Stimulated activated CD8-positive, alpha-beta memory T cell treated with anti-CD3 and anti-CD28 coated beads, Interleukin-4, amount 100 ng/mL, for 1 hour (primary cell): ENCODE measurements at regions not wholly inside any gene's neighbourhood (a gene's known extent, or its start where the extent isn't known, plus 50 kb on each side); places are given as distances from the start of the nearest gene placed in this dataset.

Source experiments
- DNase-seq, 2 donors: peaks; one replicate each; pipeline ENCODE4 v3.0.0-alpha.2; 2020; ENCODE audit warnings: low read depth in 2 of 2, low spot score in 1 of 2

DNA sequence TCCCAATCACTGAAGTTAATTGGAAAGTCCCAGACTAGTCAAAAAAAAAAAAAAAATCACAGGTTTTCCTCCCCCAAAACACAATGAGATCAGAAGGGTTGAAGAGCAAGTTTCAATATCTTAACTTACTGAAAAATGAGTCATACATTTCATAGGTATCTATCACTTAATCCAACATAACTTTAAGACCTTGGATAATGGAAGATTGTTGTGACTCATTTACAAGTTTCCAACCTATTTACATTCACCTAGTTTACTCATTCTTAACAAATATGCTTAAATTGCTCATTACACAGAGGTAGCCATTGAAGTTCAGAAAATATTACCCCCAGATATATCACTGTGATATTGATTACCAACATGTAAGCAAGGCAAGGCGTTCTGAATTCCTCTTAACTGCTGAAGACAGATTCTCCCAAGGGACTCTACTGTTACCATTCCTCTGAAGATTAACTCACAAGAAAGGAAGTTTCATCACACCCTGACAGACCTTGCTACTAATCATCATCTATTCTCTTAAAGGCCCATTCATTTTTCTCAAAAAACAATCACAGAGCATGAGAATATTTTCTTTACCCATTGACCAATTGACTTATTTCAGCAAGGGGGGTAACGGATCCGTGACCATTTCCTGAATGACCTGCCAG is 563.8 kb downstream of the TLE1 start:
- no peak for DNase-seq

DNA sequence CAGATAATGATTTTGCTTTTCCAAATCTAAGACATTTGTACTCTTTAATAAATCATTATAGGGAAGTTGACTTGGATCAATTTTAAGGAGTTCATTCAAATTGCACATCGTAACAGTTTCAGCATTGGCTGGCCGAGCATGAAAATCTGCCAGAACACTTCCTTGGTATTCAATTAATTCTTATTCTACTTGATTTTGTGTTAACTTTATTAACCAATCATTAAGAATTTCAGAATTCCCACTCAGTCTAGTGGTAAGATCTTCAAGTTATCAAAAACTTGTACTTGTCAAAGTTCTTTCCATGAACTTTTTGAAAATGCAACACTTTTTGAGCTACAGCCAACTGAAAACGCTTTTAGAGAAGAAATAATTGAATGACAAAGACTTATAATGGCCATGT is 565.8 kb downstream of the TLE1 start:
- no peak for DNase-seq

DNA sequence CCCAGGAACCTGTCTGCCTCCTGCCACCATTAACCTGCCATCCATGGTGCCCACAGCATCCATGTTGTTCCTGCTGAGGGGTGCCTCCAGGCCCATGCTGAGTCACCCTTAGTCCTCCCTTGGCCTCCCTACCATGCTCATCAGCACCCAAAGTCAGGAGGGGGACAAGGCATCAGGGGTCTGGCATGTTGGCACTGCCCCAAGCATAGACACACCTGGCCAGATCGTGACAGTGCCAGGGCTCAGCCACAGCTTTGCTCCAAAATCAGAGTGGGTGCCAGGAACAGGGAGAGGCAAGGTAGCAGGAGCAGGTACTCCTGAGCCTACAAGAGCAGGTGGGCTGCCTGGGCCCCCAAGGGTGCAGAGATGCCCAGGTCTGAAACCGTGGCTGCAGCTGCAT is 566.6 kb downstream of the TLE1 start:
- no peak for DNase-seq

DNA sequence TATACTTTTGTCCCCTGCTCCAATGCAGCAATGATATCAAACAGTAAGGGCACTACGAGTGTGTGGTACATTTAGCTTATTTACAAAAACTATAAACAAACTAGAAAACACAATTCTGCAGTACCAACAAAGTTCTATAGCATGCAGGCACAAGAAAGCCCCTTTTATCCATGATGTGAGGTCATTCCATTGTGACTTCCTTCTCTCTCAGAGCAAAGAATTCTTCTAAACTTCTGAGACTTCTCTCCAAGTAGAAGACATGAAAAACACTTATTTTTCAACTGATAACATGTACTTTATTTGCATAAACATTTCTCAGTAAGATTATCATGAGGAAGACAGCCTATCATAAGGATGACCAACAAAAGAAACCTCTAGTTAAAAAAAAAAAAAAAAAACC is 569.8 kb downstream of the TLE1 start:
- DNase-seq = no peak

DNA sequence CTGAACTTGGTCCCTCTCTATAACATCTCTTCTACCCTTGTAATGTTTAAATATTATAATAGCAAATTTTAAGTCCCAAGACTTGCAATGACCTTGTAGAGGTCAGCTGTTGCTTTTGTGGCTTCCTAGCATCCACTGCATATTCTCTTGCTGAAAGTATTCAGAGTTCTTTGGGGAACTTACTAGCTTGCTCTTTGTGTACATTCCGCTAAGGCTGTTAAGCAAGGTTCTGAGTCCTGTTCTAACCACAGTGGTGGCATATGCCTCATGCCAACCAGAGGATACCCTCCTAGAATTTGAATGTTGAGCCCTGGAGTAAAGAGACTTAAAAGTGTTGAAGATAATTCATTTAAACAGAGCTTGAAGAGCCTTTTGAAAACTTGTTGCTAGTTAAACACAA is 570.9 kb downstream of the TLE1 start:
- DNase-seq = no peak

DNA sequence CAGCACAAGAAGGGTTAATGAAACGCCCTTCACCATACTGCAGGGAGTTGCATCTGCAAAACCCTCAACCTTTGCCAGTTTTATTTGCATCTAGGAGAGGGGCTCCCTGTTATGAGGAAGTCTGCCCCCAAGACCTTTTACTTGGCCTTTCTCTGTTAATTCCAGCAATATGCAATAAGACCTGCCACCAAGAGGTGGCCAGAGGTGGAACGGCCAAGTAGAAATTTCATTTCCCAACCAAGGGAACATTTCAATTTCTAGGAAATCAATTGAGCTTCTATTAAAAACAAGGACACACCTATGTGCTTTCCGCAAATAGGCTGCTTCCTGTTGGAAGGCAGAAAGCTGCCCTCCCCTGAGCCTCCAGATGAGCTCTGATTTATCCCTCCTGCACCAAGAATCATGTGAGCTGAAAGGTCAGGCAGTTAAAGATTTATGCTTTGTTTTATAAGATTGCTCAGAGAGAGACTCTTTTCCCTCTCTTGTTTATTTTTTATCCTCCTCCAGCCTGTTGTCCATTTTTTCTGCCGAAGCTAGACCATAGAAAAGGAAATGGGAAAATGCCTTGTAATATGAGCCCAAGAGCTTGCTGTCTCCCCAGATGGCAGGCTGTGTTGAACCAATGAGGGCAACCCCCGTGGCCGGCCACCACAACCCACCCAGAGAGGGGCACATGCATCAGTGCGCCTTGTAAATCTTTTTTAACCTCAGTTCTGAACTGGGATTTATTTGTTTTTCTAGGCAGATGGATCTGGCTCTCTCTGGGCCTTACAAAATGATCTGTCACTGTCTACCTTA is 572.8 kb downstream of the TLE1 start:
- no peak for DNase-seq

DNA sequence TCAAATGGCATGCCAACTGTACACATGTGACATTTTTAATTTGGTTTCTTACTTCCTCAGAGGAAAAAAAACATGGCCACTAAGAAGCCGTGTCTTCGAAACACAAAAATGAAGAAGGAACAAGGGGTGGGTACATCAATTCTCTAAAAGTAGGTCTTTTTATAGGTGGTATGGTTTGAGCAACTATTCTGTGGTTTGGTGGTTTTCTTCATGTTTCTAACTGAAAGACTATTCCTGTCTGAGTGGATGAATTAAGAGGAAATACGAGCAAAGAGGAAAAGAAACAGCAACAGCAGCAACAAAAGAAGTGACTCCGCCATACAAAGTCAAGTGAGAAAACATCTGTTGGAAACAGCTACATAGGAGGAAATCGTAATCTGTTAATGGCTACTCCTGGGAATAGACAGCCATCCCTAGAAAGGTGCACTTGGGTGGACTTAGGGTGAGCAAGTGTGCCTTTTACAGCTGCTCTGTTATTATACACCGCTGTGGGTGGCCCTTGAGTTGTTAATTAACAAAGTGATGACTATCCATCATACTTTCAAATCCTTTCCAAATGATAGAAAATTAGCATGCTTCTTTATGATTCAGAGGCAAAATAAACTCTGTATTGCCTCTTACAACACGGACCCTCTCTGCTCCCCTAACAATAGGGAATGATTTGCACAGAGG is 575.8 kb downstream of the TLE1 start:
- DNase-seq = no peak

DNA sequence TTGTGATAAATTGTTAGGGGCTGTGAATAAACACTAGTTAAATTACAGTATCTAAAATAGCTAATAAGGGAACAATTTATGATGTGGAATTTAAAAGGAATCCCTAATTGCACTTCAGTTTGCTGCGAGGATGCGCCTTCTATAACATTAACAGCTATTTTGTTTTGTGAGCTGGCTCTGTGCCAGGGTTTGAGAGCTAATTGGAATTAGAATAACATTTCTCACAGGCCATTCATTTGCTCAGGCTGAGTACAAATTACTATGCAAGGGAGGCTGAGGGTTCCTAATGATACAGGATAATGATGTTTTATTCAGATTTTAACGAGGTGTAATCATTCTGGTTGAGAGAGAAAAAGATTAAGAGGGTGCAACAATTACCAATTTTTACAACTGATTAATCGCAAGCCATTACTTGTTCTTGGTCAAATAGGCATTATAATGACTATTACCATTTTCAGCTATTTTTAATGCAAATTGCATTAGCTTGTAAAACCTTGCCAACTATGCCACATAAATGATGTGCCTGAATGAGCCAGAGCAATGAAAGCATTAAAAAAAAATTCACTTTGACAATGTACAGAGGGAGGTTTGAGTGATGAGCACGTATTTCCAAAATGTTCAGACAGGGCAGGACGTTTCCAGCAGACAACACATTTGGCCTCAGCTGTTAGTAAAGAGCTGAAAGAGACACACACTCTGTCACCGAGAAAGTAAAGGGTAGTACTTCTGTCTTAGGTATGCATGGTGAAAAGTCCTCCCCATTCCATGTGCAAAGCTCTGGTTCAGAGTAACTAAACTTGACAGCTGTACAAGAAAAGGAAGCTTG is 576.5 kb downstream of the TLE1 start:
- DNase-seq = no peak

DNA sequence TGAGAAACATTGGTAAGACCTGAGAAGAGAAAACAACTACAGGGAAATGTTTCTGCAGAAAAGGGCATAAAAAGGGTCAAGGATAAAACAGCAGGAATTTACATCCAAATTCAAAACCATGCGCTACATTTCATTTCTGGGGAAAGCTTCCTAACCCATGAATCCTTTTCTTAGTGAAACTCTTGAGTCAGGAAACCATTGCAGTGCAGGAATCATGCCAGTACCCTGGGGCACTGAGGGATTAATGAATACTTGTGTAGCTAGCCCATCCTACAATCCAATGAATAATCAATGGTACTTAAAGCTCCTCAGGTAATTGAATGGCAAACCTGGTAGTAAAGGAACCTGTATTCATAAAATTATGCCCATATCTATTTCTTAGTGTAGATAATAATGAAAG is 580.5 kb downstream of the TLE1 start:
- no peak for DNase-seq

DNA sequence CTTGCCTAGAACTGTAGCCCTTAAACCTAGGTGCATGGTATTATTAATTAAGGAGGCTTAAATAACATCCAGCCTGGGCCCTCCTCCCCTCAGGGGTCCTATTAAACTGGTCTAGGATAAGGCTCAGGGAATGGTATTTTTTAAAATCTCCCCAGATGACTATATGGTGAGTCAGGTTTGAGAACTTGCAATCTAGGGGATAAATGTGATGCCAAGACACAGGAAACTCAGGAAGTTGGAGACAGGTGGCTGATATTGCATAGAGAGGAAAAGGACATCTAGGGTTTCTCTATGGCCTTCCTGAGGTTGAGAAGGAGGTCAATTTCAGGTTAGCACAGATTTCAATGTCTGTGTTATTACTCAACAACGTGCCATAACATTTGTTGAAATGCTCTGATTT is 581.0 kb downstream of the TLE1 start:
- no peak for DNase-seq

DNA sequence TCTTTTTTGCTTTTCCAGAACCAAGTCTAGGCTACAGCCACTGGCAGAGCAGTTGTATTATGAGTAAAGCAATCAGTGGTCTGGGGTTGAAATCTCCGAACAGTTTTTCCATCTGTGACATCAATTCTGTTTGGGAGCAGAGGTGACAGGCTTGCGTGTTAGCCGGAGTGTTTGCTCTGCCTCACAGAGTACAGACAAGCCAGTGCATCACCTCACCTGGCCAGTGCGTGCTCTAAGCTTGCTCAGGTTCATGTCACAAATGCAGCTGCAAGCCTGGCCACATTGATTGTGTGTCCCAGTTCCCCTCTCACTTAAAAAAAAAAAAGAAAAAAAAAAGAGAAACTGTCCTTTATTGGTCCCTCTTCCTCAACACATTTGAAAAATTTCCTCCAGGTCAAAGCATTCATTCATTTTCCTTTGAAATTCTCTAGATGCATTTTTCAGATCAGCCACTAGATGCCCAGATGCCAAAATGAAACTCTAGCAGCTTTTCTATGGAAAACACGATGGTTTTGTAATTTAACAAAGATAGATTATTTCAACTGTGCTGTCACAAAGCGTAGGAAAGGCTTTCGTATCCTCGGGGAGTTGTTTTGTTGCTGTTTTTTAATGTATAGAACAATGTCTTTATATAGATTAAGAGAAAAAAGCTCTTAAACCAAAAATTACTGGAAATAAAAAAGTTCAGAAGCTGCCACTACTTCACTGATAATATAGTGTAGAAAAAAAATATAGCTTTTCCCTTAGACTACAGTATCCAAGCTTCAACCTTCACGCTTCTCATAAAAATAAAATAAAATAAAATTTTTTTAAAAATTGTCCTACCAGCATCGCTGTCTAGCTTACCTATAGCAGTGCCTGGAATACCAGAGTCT is 585.5 kb downstream of the TLE1 start:
- no peak for DNase-seq

DNA sequence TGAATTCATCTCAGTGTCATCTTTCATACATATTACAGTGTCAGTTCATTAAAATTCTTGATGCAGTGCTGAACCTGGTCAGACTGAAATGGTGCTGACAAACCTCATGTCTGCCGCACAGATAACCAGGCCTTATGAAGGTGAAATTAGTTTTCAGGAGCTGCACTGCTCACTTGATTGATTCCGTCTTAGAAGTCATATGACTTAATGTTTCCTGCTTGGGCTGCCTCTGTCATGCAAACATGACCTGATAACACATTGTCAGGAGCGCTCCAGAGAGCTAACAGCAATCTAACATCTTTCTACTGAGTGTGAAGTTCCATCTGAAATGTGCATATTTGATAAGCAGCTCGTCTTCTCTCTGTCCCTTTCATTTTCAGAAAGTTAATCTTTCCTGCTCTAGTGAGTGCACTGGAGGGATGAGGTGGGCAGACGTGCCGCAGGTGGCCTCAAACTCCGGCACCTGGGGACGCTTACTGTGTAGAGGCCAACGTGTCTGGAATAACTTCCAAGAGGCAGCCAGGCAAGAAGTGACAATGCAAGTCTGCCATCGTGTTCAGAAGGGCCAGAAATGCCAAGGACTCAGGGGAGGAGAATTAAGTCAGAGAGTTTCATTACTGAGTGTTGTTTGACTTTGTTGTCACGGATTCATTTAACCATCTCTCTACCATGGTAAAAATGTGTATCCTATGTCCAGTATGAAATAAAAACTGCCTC is 592.1 kb downstream of the TLE1 start:
- DNase-seq = no peak

DNA sequence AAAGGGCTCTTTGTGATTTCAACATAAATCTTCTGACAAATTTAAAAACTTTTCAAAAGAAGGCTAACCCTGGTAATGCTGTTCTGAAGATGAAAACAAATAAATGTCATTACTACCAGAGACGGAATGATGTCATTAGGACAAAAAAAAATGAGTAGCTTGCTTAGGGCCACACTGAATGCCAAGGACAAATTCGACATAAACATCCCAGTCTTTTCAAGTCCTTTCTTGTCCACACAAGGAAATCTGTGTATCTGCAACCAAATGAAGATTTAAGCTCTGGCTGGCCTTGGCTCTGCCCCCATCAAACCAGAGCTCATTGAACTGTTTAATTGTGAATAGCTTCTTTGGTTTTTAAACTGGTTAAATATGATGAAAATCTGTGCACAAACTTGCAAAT is 592.7 kb downstream of the TLE1 start:
- no peak for DNase-seq

DNA sequence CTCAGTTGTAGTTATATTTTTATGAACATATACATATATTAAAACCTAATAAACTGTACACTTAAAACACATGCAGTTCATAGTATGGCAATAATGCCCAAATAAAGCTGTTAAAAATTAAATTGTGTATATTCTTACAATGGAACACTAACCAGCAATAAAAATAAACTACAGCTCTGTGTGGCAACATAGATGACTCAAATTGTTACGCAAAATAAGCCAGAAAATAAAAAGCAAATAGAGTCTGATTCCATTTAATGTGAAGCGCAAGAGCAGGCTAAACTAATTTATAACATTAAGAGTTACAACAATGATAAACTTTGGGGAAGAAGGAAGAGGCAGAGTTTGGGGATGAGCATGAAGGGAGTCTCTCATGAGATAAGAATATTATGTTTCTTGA is 597.3 kb downstream of the TLE1 start:
- no peak for DNase-seq

DNA sequence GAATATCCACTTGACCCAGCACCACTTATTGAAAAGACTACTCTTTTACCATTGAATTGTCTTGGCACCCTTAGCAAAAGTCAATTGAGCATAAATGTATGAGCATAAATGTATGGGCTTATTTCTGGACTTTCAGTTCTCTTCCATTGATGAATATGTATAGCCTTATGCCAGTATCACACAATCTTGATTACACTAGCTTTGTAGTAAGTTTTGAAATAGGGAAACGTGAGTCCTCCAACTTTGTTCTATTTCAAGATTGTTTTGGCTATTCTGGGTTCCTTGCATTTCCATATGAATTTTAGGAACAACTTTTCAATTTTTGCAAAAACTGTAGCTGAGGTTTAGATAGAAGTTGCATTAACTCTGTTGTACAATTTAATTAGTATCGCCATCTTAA is 601.0 kb downstream of the TLE1 start:
- DNase-seq = no peak

DNA sequence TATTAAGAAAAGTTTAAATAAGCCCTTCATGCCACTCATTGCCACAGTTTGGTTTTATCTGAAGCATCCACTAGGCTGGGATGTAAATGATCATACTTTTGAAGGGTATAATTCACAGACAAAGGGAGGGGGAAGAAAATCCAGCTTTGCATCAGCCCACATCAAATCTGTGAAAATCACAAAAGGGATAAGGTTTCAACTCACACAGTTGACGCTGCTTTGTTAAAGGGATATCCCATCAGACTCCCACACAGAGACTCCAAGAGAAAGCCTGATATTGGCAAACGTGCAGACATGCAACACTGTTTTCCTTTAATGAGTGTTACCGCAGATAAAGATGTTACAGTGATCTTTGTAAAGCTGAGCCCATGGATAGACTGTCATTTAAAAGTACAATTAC is 602.9 kb downstream of the TLE1 start:
- no peak for DNase-seq

DNA sequence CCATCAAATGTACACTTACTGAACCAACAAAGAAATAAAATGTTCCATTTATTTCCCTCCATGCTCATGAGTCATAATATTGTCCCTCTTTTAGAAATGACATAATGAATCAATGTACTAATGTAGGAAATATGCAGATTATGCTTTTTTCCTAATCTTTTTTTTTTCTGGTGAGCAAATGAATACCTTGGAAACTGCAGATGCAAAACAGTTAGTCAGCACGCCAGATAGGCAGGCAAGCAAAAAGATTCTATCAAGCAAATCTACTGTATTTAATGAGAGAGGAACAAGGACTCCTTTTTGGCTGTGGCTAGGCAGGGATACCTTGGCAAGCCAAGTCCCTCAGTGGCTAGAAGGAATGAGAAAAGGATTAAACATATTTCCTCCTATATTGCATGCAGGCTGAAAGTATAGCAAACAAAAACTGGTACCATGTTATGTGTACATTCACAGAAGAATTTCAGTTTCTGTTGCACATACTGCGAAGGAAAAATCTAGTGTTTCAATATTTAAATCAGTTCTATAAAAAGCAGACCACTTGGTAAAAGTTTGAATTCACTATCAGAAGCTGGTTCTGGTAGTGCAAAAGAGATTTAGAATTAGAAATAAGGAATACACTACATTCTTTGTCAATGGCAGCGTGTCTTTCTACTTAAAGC is 605.4 kb downstream of the TLE1 start:
- DNase-seq = no peak

DNA sequence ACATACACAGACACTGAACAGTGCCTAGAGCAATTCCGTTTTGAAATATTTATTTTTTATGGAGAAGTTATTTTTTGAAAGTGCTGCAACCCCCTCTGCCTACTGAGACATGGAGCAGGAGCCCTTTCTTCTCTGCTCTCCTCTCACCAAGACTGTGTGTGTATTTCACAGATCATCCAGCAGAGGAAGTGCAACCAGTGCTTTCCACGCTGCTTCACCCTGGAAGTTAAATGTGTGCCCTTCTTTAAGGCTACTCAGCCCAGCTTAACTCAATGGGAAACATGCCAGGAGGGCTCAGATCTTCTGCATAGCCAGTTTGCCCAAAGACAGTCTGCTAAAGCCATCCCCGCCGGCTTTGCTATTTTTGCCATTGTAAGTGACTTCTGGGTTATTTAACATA is 606.3 kb downstream of the TLE1 start:
- no peak for DNase-seq

DNA sequence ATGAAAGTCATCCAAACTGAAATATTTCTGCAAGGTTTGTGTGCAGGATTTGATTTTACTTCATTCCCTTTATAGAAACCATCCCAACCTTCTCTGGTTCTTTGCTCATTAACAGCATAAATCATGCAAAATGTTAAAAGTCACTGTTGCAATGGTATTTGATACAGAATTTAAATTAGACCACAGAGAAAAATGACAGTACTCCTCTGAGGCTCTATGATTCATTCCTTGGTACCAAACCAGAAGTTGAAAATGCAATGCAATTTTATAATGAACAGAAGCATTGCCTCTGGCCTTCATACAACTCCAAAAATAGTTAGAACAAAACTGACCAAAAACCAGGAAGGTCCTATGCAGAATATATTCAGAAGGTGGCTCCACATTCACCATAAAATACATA is 607.1 kb downstream of the TLE1 start:
- DNase-seq = no peak
